ENCODE measurements at regions not wholly inside any gene's neighbourhood (a gene's known extent, or its start where the extent isn't known, plus 50 kb on each side); places are given as distances from the start of the nearest gene placed in this dataset.

DNA sequence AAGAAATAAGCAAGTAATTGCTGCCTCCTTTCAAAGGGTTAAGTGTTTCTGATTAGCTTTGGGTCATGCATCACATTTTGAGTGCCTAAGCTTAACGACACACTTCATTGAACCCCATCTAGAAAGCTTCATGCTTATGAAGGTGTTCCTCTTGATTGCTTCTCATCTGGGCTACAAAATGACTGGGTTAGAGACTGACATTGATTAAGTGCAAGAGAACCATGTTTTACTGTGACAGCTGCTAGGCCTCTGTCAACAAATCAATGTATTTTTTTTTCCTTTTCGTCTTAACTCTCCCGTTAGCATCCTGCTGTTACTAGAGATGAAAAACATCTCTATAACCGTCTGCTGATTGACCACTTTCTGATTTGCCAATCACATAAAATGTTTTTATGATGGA is 725.0 kb downstream of the TLE1 start:
- BruUV-seq (replicated peaks), result no TSS peak
- ChIA-PET CTCF (ENCODE audit: low intra/inter-chr PET ratio) (no interaction called here), POLR2A (no interaction called here)
- ATAC-seq (no peak), FAIRE-seq (no peak), DNase-seq (ENCODE audit: extremely low read depth in 1 of 4, low spot score in 3 of 4) (no peak)
- H3K27me3 ChIP-seq (ENCODE audit: control insufficient read depth in 2 of 2, insufficient read depth in 2 of 2, low read length in 2 of 2), result no peaks in the 10 kb centered on the region
- TF ChIP-seq ZNF584 (CRISPR knock-in tag; IDR thresholded peaks at IDR 0.05; ENCODE audit: low read depth) (no peak), ZBTB1 (CRISPR knock-in tag; IDR thresholded peaks at IDR 0.05; ENCODE audit: borderline replicate concordance, low read depth) (no peak), HEY1 (CRISPR knock-in tag; IDR thresholded peaks at IDR 0.05; ENCODE audit: borderline replicate concordance) (no peak), ZNF124 (CRISPR knock-in tag; IDR thresholded peaks at IDR 0.05) (no peak), MTA3 (IDR thresholded peaks at IDR 0.05; ENCODE audit: borderline replicate concordance) (no peak), EGR1 (conservative IDR thresholded peaks at IDR 0.05) (no peak), WHSC1 (IDR thresholded peaks at IDR 0.05; ENCODE audit: low read length) (no peak), MAFG (tag; conservative IDR thresholded peaks at IDR 0.05) (no peak), HDAC6 (IDR thresholded peaks at IDR 0.05; ENCODE audit: low read depth, low read length) (no peak), ZNF274 (IDR thresholded peaks at IDR 0.05; ENCODE audit: borderline replicate concordance, low read depth, low read length) (no peak), ZNF23 (CRISPR knock-in tag; IDR thresholded peaks at IDR 0.05) (no peak)
- TF ChIP-seq, protein P1, sequence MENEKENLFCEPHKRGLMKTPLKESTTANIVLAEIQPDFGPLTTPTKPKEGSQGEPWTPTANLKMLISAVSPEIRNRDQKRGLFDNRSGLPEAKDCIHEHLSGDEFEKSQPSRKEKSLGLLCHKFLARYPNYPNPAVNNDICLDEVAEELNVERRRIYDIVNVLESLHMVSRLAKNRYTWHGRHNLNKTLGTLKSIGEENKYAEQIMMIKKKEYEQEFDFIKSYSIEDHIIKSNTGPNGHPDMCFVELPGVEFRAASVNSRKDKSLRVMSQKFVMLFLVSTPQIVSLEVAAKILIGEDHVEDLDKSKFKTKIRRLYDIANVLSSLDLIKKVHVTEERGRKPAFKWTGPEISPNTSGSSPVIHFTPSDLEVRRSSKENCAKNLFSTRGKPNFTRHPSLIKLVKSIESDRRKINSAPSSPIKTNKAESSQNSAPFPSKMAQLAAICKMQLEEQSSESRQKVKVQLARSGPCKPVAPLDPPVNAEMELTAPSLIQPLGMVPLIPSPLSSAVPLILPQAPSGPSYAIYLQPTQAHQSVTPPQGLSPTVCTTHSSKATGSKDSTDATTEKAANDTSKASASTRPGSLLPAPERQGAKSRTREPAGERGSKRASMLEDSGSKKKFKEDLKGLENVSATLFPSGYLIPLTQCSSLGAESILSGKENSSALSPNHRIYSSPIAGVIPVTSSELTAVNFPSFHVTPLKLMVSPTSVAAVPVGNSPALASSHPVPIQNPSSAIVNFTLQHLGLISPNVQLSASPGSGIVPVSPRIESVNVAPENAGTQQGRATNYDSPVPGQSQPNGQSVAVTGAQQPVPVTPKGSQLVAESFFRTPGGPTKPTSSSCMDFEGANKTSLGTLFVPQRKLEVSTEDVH (IDR thresholded peaks at IDR 0.05; ENCODE audit: low read depth, partially characterized antibody), result no peak
- TF ChIP-seq, protein P2, sequence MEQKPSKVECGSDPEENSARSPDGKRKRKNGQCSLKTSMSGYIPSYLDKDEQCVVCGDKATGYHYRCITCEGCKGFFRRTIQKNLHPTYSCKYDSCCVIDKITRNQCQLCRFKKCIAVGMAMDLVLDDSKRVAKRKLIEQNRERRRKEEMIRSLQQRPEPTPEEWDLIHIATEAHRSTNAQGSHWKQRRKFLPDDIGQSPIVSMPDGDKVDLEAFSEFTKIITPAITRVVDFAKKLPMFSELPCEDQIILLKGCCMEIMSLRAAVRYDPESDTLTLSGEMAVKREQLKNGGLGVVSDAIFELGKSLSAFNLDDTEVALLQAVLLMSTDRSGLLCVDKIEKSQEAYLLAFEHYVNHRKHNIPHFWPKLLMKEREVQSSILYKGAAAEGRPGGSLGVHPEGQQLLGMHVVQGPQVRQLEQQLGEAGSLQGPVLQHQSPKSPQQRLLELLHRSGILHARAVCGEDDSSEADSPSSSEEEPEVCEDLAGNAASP (IDR thresholded peaks at IDR 0.05), result no peak
- TF ChIP-seq, protein P3, sequence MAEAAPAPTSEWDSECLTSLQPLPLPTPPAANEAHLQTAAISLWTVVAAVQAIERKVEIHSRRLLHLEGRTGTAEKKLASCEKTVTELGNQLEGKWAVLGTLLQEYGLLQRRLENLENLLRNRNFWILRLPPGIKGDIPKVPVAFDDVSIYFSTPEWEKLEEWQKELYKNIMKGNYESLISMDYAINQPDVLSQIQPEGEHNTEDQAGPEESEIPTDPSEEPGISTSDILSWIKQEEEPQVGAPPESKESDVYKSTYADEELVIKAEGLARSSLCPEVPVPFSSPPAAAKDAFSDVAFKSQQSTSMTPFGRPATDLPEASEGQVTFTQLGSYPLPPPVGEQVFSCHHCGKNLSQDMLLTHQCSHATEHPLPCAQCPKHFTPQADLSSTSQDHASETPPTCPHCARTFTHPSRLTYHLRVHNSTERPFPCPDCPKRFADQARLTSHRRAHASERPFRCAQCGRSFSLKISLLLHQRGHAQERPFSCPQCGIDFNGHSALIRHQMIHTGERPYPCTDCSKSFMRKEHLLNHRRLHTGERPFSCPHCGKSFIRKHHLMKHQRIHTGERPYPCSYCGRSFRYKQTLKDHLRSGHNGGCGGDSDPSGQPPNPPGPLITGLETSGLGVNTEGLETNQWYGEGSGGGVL (CRISPR knock-in tag; IDR thresholded peaks at IDR 0.05), result no peak
- H3K4me1 ChIP-seq (replicated peaks in 1 of 2; ENCODE audit: control insufficient read depth in 2 of 2, insufficient read depth in 2 of 2, low read length in 2 of 2), result no peaks in the 10 kb centered on the region
- H3K27ac ChIP-seq (ENCODE audit: extremely low read depth, low read depth, low read length), result no peak overlapping the region
- H2AFZ ChIP-seq (ENCODE audit: low read depth, low read length), result no peak overlapping the region
- no peak overlapping the region for H3K4me2 ChIP-seq (ENCODE audit: insufficient read depth, low read length)
- H3K9ac ChIP-seq (ENCODE audit: insufficient read depth in 1 of 2, low read depth in 2 of 2, low read length in 2 of 2), result no peak overlapping the region
- in situ Hi-C loops (cut with MboI), result no loop called here
- no peaks in the 10 kb centered on the region for H3K79me2 ChIP-seq (ENCODE audit: control insufficient read depth, insufficient read depth, low read length)
- WGBS (ENCODE audit: insufficient coverage, low coverage, missing lambda C conversion rate), result 0% methylated on average over 4 of the region's 4 CpGs
- H3K4me3 ChIP-seq, result no peak overlapping the region
- no peaks in the 10 kb centered on the region for H3K9me1 ChIP-seq (ENCODE audit: control insufficient read depth, insufficient read depth, low read length)
- H3K36me3 ChIP-seq (ENCODE audit: control insufficient read depth, insufficient read depth, low read length), result no peaks in the 10 kb centered on the region
- no peaks in the 10 kb centered on the region for H3K9me3 ChIP-seq (replicated peaks; ENCODE audit: control insufficient read depth, insufficient read depth, low read depth, low read length)
- no peaks in the 10 kb centered on the region for H4K20me1 ChIP-seq (replicated peaks; ENCODE audit: control insufficient read depth, insufficient read depth, low read length)
- intact Hi-C loops (cut with micrococcal nuclease), result no loop called here
